NCI-H2227 (cell line): ENCODE measurements at regions not wholly inside any gene's neighbourhood (a gene's known extent, or its start where the extent isn't known, plus 50 kb on each side); places are given as distances from the start of the nearest gene placed in this dataset.

ENCODE experiments used
- DNase-seq: peaks from one replicate; lab custom pipeline; 2025; ENCODE audit not compliant: unreplicated experiment; lab: John Stamatoyannopoulos, UW

DNA sequence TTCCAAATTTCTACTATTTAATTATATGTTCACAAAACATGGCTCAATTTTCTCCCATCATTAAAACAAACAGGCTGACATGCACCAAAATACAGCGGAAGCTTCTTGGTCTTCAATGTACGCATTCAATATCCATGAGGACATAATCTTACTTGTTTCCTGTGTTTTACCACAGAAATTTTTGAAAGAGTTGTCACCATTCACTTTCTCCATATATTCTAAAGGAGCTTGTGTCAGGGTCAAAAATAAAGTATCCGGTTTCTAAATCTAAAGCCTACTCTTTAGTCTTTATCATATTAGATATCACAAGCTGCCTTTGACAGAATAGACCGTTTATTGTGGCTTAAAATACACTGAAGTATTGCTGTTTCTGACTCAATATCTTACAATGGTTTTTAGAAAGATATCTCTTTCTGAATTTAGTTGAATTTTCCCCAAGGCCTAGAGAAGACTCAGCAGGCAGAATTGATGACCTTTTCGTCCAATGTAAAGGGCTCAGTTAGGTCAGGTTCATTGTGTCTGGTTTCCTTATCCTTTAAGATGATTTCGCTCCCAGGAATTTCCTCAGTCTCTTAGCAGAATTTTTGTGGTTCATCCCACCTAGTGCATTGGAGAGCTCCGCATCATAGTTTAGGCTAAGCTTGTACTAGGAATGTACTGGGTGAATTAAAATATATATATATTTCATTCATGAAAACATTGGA, 717.2 kb downstream of the NCAM2 start:
- no peak for DNase-seq

DNA sequence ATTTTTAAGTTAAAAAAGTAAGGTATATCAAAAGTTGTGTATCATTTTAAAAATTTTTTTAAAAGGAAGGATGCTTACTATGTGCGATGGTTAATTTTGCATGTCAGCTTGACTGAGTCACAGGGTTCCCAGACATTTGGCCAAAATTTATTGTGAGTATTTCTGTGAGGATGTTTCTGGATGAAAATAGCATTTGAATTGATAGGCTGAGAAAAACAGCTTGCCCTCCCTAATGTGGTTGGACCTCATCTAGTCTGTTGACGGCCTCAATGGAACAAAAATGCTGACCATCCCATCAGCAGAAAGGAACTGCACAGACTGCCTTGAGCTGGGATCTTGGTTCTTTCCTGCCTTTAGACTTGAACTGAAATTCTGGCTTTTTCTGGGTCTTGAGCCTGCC, 724.5 kb downstream of the NCAM2 start:
- no peak for DNase-seq

DNA sequence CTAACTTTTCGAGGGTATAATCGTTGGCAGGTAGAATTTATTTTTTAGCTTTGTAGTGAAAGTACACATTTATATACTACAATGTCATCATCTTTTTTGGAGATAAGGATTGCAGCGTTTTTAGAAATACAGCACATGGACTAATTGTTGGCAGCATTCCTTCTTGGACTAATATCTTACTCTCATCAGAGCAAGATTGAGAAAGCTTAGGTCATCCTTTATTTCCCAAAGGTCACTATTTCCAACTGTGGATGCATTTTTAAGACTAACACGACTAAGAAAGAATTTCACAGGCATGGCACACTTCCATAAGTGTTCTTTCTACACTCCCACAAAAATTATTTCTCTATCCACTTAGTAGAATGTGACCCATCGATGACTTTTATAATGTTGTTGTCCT, 732.3 kb downstream of the NCAM2 start:
- no peak for DNase-seq

DNA sequence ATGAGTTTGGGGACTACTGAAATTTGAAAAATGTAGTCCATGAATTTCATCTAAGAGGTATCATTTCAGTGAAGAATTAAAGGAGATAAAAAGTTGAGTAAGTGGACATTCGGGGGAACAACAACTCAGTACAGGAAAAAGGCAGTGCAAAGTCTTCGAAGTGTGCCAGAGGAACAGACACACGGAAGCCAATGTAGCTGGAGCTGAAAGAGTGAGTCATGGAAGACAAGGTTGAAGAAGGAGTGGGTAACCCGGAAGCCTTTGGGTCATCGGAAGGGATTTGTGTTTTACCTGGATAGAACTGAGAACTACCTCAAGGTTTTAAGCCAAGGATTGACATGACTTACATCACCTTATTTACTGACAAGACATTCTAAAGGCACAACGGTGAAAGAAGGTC, 733.4 kb downstream of the NCAM2 start:
- peak; percentile 46 for DNase-seq

DNA sequence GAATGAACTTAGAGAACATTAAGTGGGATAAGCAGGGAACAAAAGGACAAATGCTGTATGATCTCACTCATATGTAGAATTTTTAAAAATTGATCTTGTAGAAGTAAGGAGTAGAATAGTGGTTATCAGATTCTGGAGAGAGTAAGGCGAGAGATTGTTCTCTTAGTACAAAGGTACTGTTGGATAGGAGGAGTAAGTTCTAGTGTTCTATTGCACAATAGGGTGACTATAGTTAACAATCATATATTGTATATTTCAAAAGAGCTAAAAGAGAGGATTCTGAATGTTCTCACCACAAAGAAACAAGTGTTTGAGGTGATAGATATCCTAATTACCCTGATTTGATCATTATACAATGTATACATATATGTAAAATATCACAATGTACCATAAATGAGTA, 735.9 kb downstream of the NCAM2 start:
- DNase-seq = peak; percentile 42

DNA sequence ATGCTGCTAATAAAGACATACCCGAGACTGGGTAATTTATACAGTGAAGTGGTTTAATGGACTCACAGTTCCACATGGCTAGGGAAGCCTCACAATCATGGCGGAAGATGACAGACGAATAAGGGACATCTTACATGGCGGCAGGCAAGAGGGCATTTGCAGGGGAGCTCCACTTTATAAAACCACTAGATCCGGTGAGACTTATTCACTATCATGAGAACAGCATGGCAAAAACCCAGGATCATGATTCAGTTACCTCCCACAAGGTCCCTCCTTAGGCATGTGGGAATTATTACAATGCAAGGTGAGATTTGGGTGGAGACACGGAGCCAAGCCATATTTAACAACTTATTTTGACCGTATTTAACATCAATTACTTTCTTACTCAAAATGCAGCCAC, 739.0 kb downstream of the NCAM2 start:
- DNase-seq = peak; percentile 91

DNA sequence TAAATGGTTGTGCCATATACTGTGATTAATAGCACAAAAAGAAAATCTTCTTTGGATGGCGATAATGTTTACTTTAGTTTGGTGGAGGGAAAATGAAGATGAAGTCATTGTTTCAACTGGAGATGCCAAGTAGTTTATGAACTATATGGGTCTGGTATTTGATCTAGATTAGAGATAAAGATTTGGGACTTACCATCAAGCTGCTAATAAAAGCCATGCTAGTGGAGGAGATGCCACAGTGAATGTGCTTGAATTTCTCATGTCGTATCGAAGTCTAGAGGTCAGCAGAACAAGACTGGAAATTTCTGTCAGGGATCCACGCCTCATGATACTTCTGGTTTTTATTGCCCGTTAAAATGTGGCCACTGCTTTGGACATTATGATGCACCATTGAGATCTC, 742.0 kb downstream of the NCAM2 start:
- DNase-seq = no peak

DNA sequence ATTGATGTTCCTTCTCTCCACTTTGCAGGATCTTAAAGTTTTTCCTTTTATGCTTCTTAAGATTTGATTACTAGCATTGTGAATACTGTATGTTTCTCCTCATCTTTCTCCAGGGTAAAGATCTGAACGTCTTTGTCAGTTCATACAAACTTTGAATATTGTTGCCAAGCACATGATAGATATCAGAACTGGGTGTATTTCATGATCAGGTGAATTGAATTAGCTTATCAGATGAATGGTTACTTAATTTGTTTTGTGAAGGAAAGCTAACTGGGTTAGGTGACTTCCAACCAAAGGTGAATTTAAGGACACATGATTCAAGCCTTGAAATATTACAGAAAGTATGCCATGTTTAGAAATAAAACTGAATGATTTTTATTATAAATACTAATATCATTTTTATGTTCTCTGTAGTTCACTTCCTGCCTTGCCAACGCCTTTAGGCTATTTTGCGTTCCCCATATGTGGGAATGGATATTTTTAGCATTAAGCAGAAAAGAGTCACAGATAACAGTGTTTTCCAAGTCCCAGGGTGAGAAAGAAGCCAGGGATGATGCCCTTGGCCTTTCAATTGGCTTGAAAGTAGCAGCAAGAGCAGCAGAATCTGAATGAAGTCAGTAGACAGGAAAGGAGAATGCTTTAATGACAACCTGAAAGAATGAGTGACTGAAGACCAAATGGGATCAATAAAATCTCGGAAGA, 752.1 kb downstream of the NCAM2 start:
- no peak for DNase-seq

DNA sequence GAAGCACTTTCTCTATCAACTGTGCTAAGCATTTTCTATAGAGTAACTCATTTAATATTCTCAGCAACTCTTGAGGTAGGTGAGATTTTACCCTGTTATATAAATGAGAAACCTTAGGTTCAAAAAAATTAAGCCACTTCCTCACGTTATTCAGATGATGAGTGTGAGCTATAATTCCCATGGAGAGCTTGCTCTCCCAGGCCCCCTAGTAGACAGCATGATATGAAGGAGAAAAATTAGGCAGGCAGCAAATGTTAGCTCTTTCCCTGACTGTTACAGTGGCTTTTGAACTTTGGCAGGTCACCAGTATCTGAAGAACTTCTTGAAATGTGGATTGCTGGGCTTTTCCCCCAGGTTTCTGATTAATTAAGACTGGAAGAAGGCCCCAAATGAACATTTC, 753.1 kb downstream of the NCAM2 start:
- no peak for DNase-seq

DNA sequence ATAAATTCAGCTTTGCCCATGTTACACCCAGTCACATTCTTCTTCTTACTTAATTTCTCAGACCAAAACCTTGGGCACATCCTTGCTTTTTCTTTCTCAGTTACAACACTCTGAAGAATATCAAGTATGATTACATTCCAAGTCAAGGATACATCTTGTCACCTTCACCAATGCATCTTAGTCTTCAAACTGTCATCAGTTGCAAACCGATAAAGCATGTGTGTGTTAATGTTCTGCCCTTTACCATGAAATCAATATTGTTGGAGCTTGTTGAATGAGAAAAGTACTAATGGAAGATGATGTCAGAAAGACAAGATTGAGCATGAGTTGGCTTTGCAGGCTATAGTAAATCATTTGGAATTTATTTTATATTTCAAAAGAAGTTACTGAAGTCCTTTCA, 764.6 kb downstream of the NCAM2 start:
- no peak for DNase-seq

DNA sequence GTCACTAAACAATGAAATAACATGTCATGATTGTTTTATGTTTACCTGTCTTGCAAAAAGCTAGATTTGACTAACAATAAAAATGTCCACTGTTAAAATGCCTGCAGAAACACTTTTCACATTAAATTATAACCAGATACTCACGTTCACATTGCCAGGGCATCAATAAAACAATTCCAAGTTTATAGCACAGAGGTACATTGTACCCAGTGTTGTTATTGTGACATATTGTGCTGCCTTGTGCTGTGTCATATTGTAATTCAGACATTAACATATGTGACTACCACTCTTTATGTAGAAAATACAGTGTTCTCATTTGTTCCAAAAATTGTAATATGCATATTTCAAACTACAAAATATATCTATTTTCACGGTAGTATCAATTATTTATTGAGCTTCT, 766.1 kb downstream of the NCAM2 start:
- DNase-seq = no peak

DNA sequence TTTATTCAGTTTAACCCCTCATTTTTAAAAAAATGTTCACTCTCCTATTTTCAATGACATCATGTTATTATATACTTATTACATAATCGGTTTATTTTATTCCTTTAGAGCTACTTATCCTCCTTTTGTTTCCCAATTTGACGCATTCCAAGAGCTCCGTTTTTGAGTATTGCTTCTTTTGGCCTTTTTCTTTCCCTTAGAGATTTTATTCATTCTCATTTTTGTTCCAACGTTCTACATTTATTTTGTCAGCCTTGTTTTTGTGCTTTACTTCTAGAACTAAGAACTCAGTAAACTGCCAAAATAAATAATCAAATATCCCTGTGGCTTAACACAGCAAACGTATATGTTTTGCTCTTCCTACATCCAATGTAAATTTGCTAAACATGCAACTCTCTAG, 769.1 kb downstream of the NCAM2 start:
- DNase-seq = no peak

DNA sequence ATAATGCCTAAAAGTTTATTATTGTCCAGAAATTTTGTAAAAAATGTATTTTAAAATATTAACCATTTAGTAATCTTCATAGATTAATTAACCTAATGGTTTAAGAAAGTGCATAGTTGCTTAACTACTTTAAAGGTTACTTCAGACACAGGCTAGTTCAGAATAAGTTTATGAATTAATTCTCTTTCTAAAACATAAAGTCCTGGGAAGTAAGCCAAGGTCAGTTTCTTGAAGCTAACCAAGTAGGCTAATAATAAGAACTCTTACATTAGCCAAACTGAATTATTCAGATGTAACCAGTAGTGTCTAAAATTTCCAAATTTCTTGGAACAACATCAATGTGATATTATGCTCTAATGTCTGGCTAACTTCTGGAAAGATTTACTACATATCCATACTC, 790.4 kb downstream of the NCAM2 start:
- no peak for DNase-seq

DNA sequence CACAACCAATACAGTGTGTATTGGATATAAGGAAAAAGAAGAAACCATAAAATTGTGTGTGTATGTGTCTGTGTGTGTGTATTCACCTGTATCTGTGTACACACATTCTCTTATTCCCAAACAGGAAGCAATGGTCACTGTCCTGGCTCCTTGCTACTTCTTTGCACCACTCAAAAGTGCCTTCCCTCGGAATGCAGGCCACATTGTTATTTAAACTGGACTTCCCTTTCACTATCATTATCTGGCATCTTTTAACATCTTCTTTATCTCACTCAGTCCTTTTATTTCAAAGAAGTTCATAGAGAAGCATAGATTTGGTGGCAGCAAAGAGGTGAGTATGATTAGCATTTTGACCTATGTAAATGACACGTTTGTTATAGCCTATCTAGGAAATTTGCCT, 803.7 kb downstream of the NCAM2 start:
- no peak for DNase-seq

DNA sequence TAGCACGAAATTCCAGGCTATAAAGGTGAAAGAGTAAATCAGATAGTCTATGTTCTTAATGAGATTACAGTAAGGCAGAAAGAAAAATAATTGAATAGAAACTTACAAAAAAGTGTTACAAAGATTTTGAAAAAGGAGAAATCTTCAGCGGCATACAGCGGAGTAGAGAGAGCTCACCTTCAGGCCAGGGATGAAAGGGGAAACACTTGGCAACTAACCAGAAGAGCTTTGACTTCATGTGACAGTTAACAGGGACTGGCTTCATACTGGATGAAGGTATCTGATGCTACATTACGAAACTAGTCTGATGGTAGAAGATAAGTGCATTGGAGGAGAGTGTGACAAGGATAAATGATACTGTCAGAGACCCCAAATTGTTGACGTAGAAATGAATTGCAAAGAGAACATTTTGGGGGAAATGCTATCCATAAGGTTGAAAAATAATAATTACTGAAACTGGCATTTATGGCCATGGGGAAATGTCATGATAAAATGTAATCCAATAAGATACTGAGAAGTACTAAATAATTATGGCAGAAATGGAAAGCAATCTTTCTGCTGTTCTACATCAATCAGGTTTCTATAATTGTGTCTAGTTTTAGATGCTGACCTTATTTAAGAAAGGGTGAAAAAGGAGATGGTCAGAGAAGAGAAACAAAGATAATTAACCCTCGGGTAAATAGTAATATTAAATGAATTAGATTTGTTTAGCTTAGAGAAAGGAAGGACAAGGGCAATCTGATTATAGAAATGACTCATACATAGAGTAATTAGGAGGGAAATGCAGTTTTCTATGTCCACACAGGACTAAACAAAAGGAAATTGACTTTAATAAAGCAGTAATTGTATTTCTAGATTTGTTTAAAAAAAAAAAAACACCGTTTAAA, 808.7 kb downstream of the NCAM2 start:
- DNase-seq = no peak

DNA sequence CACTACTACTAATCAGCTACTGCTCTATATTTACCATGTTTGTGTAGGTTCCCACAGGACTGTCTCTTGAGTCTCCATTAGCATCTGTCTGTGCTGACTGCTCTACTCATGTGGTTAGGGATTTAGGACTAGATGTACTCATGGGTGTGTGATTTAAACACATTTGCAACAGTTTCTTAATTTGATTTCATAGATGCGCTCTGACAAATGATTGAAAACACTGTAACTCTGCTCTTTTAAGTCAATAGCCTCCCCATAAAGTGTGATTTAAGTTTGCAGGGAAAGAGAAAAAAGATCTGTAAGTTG, 809.3 kb downstream of the NCAM2 start:
- no peak for DNase-seq

DNA sequence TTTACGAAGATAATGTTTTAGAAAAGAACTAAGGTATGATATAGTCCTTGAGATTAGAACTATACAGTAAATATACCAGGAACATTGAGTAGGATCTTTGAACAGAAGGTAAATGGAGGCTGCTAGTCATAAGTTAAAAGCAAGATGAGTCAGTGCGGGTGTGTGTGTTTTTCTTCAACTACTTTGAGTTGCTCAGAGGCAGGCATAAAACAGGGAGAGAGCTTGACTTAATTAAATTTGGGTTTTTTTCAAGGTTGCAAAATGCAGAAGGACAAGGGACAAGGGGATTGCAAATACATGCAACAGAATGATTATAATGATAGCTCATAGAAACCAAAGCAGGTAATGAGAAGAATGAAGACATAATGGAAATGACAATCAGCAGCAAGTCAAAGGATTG, 815.1 kb downstream of the NCAM2 start:
- no peak for DNase-seq

DNA sequence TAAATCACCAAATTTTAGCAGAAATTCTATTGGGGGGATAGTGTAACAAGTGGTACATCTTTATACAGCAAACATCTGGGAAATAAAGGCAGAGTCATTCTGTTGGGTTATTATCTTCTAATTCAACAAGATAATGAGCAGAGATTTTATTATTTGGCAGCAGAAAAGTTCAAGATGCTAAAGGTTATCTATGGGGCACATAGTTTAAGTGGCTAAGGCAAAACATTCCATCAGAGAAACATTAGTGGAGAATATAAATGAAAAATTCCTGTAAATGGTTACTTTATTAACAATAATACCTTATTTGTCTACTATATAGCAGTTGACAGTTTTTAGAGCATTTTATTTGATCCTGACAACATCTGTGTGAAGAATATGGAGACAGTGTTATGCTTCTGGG, 815.7 kb downstream of the NCAM2 start:
- DNase-seq = no peak

DNA sequence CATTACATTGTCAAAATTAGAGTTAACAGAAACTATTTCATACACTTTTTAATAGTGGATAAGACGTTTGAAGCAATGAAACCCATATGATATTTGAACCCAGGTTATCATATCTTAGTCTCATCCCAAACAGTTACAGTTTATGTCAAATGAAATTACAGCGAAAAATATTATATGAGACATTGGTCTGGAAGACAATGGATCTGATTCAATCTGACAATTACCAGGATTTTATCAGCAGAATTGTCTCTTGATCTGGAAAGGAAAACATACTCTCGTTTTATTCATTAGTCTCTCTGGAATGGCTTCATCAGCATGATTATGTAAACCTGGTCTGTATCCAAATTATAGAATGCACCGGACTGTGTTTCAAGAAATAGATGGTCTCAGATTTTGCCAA, 818.6 kb downstream of the NCAM2 start:
- no peak for DNase-seq

DNA sequence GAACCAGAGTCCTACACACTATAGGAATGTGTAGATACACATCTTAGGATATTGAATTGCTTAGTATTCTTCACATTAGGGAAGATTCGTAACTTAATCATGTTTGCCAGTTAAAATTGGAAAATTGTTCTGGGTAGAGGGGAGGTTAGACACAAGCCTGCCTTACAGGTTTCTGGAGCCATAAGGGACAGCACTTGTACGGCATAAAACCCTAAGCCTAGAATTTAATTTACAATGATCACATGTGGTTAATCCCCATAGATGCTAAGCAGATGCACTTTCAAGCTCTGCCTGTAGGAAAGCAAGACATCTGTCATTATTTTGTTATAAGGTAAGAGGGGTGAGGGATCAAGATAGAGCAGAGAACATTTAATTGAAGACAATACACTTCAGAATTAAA, 820.7 kb downstream of the NCAM2 start:
- DNase-seq = no peak

DNA sequence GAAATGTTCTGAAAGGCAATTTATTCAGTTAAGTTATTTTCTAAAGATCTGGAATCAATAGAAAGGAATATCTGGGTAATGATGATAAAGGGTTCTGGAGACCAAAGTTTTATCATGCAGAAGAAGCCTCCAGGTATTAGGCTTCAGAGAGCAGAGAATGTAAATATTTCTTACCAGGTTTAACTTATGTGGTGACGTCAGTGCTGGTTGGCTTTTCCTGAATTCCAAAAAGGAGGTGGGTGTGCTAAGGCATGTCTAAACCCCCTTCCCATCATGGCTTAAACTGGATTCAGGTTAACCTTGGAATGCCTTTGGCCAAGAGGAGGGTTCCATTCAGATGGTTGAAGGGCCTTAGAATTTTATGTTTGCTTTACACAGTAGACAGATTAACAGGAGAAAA, 829.9 kb downstream of the NCAM2 start:
- no peak for DNase-seq

DNA sequence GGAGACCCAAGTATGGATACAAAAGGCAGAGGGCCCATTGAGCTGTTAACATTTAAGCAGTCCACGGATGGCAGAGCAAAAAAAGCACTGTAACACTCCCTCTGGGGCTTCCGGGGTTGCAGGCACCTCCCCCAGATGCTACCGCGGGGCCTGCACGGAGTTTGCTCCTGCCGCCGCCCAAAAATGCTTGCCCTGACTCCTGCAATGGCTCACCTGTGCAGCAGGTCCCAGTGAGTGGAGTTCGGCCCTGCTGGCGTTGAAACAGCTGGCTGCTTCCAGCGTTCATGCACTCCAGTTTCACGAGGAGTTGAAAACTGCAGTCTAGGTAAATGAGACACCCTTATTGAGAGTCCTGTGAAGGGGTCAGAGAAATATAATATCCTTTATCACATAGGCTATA, 832.8 kb downstream of the NCAM2 start:
- DNase-seq = no peak
